CD4-positive, alpha-beta memory T cell (primary cell): ENCODE measurements at regions not wholly inside any gene's neighbourhood (a gene's known extent, or its start where the extent isn't known, plus 50 kb on each side); places are given as distances from the start of the nearest gene placed in this dataset.

Source experiments
- CTCF ChIA-PET: fragments of 350-600 bp; sonication (Branson Sonifier 250); formaldehyde crosslinking; loops from one replicate; lab custom pipeline; 2021; ENCODE audit warnings: inconsistent platforms; ENCODE audit not compliant: partially characterized antibody; lab: Charles Lee
- POLR2A ChIA-PET: fragments of 350-600 bp; sonication (Branson Sonifier 250); formaldehyde crosslinking; loops from one replicate; lab custom pipeline; 2021; ENCODE audit not compliant: partially characterized antibody; lab: Charles Lee
- DNase-seq, 5 donors: peaks; one replicate each; pipeline versions ENCODE4 v3.0.0 to v3.0.0-alpha.2; 2020 to 2022; ENCODE audit warnings: mixed read lengths in 1 of 5
- H3K27ac ChIP-seq: one replicate; pipeline ENCODE4 v1.7.0; 2013; ENCODE audit warnings: low read depth, low read length
- H3K27me3 ChIP-seq: 2 replicates; pipeline ENCODE4 v1.7.0; 2013; ENCODE audit warnings: mild to moderate bottlenecking, low read length, moderate library complexity; ENCODE audit not compliant: insufficient read depth
- H3K36me3 ChIP-seq: 2 replicates; pipeline ENCODE4 v1.7.0; 2013; ENCODE audit warnings: mild to moderate bottlenecking, low read length, moderate library complexity; ENCODE audit not compliant: insufficient read depth
- H3K4me1 ChIP-seq: 2 replicates; pipeline ENCODE4 v1.7.0; 2013; ENCODE audit warnings: mild to moderate bottlenecking, low read length, moderate library complexity; ENCODE audit not compliant: insufficient read depth
- H3K4me3 ChIP-seq, 2 donors: one replicate each; pipeline ENCODE4 v1.7.0; 2013; ENCODE audit warnings: low read length in 2 of 2, mild to moderate bottlenecking in 1 of 2
- H3K9me3 ChIP-seq, 2 donors: one replicate each; pipeline ENCODE4 v1.7.0; 2013; ENCODE audit warnings: low read length in 2 of 2, control low read depth in 1 of 2; ENCODE audit not compliant: control insufficient read depth in 1 of 2
- H3K27ac Mint-ChIP-seq, 7 donors: one replicate each; pipeline ENCODE4 v1.8.0; 2020 to 2021; ENCODE audit warnings: mixed read lengths in 7 of 7, mild to moderate bottlenecking in 6 of 7, inconsistent platforms in 3 of 7, moderate library complexity in 3 of 7
- H3K27me3 Mint-ChIP-seq, 2 donors: one replicate each; pipeline ENCODE4 v1.8.0; 2020 to 2021; ENCODE audit warnings: mixed read lengths in 2 of 2
- H3K36me3 Mint-ChIP-seq, 2 donors: one replicate each; pipeline ENCODE4 v1.8.0; 2020 to 2021; ENCODE audit warnings: mixed read lengths in 2 of 2, inconsistent platforms in 1 of 2, mild to moderate bottlenecking in 1 of 2
- H3K4me1 Mint-ChIP-seq, 4 donors: one replicate each; pipeline ENCODE4 v1.8.0; 2020 to 2021; ENCODE audit warnings: mixed read lengths in 4 of 4, mild to moderate bottlenecking in 1 of 4
- H3K4me3 Mint-ChIP-seq, 8 donors: one replicate each; pipeline ENCODE4 v1.8.0; 2020 to 2021; ENCODE audit warnings: mixed read lengths in 8 of 8, mild to moderate bottlenecking in 7 of 8, moderate library complexity in 6 of 8, inconsistent platforms in 3 of 8
- H3K9me3 Mint-ChIP-seq, 8 donors: one replicate each; pipeline ENCODE4 v1.8.0; 2020 to 2021; ENCODE audit warnings: mixed read lengths in 8 of 8, mild to moderate bottlenecking in 5 of 8, inconsistent platforms in 3 of 8, moderate library complexity in 1 of 8
- intact Hi-C: fragments of 100-400 bp; cut with micrococcal nuclease; formaldehyde crosslinking; loops from one replicate; pipeline ENCODE4 v1.15.1; 2023

DNA sequence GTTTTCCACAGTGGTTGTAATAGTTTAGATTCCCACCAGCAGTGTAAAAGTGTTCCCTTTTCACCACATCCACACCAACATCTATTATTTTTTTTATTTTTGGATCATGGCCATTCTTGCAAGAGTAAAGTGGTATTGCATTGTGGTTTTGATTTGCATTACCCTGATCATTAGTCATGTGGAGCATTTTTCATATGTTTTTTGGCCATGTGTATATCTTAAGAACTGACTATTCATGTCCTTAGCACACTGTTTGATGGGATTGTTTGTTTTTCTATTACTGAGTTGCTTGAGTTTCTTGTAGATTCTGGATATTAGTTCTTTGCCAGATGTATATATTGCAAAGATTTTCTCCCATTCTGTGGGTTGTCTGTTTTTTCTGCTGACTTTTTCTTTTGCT, 820.1 kb downstream of the TENT5A start:
- Mint-ChIP-seq H3K4me3 (no peak overlapping the region), H3K27me3 (no peaks in the 10 kb centered on the region), H3K4me1 (no peaks in the 10 kb centered on the region), H3K36me3 (no peaks in the 10 kb centered on the region), H3K9me3 (peaks cover 0 to 20% (median 11%) of the 10 kb centered on the region in 8 donors), H3K27ac (no peak overlapping the region)
- CTCF ChIA-PET, result no interaction called here
- no peak overlapping the region for H3K4me3 ChIP-seq
- no peak overlapping the region for H3K27ac ChIP-seq
- POLR2A ChIA-PET, result no interaction called here
- no peaks in the 10 kb centered on the region for H3K36me3 ChIP-seq
- no peak for DNase-seq
- H3K27me3 ChIP-seq, result no peaks in the 10 kb centered on the region
- intact Hi-C loops, result no loop called here
- H3K9me3 ChIP-seq, result no peaks in the 10 kb centered on the region
- no peaks in the 10 kb centered on the region for H3K4me1 ChIP-seq

DNA sequence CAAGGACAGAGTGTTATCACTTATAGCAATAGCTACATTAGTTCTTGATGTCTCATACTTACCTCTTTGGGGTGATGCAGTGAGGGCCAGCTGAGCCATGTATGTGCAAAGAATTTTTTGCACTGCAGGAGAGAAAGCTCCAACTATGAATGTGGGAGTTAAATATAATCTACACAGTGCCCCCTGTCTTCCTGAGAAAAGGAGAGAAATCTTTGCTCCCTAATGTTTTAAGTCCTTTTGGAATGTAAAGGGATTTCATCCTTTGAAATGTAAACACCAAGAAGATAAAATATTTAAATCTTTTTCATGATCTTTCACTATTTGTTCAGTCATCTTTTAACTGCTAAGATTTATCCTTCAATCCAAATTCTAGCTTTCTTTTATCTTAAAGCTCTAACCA, 822.1 kb downstream of the TENT5A start:
- Mint-ChIP-seq H3K9me3 (peaks cover 0 to 13% (median 6%) of the 10 kb centered on the region in 8 donors), H3K4me1 (no peaks in the 10 kb centered on the region), H3K27ac (no peak overlapping the region), H3K4me3 (no peak overlapping the region), H3K27me3 (no peaks in the 10 kb centered on the region), H3K36me3 (no peaks in the 10 kb centered on the region)
- H3K4me3 ChIP-seq, result no peak overlapping the region
- H3K4me1 ChIP-seq, result no peaks in the 10 kb centered on the region
- no peaks in the 10 kb centered on the region for H3K9me3 ChIP-seq
- H3K36me3 ChIP-seq, result no peaks in the 10 kb centered on the region
- no peak for DNase-seq
- no peaks in the 10 kb centered on the region for H3K27me3 ChIP-seq
- ChIA-PET POLR2A (no interaction called here), CTCF (no interaction called here)
- H3K27ac ChIP-seq, result no peak overlapping the region
- intact Hi-C loops, result no loop called here

- Histone ChIP-seq H3K27me3 (no peaks in the 10 kb centered on the region), H3K9me3 (no peaks in the 10 kb centered on the region), H3K4me3 (no peak overlapping the region), H3K4me1 (no peaks in the 10 kb centered on the region), H3K36me3 (no peaks in the 10 kb centered on the region), H3K27ac (no peak overlapping the region)
- ChIA-PET CTCF (no interaction called here), POLR2A (no interaction called here)
- no peak for DNase-seq
- Mint-ChIP-seq H3K27ac (no peak overlapping the region), H3K4me3 (no peak overlapping the region), H3K9me3 (peaks cover 0 to 8% (median 0%) of the 10 kb centered on the region in 8 donors), H3K4me1 (no peaks in the 10 kb centered on the region), H3K27me3 (no peaks in the 10 kb centered on the region), H3K36me3 (no peaks in the 10 kb centered on the region)
- intact Hi-C loops, result no loop called here
Measured at GRCh38 chr6:80923816-80924215, 817.3 kb downstream of the BCKDHB start.

GRCh38 chr6:80922916-80923455, 816.5 kb downstream of the BCKDHB start:
- no peak for DNase-seq
- Histone ChIP-seq H3K27me3 (no peaks in the 10 kb centered on the region), H3K36me3 (no peaks in the 10 kb centered on the region), H3K4me3 (no peak overlapping the region), H3K27ac (no peak overlapping the region), H3K4me1 (no peaks in the 10 kb centered on the region), H3K9me3 (no peaks in the 10 kb centered on the region)
- Mint-ChIP-seq H3K9me3 (peaks cover 0 to 8% (median 0%) of the 10 kb centered on the region in 8 donors), H3K4me1 (no peaks in the 10 kb centered on the region), H3K27me3 (no peaks in the 10 kb centered on the region), H3K27ac (no peak overlapping the region), H3K4me3 (no peak overlapping the region), H3K36me3 (no peaks in the 10 kb centered on the region)
- CTCF ChIA-PET, result no interaction called here
- intact Hi-C loops, result no loop called here
- POLR2A ChIA-PET, result no interaction called here

- no peak overlapping the region for H3K27ac ChIP-seq
- Mint-ChIP-seq H3K4me1 (no peaks in the 10 kb centered on the region), H3K27me3 (no peaks in the 10 kb centered on the region), H3K36me3 (no peaks in the 10 kb centered on the region), H3K9me3 (peaks cover 0 to 4% (median 0%) of the 10 kb centered on the region in 8 donors), H3K27ac (no peak overlapping the region), H3K4me3 (no peak overlapping the region)
- no peaks in the 10 kb centered on the region for H3K4me1 ChIP-seq
- no peaks in the 10 kb centered on the region for H3K27me3 ChIP-seq
- H3K9me3 ChIP-seq, result no peaks in the 10 kb centered on the region
- ChIA-PET CTCF (no interaction called here), POLR2A (no interaction called here)
- intact Hi-C loops, result no loop called here
- no peak overlapping the region for H3K4me3 ChIP-seq
- no peak for DNase-seq
- H3K36me3 ChIP-seq, result no peaks in the 10 kb centered on the region
Measured at GRCh38 chr6:80921861-80922460, 815.5 kb downstream of the BCKDHB start.

GRCh38 chr6:80907831-80908230, 801.4 kb downstream of the BCKDHB start:
- no peak overlapping the region for H3K4me3 ChIP-seq
- H3K27me3 Mint-ChIP-seq, result no peaks in the 10 kb centered on the region
- no peaks in the 10 kb centered on the region for H3K4me1 Mint-ChIP-seq
- H3K27ac Mint-ChIP-seq, result no peak overlapping the region
- H3K4me3 Mint-ChIP-seq, result no peak overlapping the region
- H3K36me3 ChIP-seq, result no peaks in the 10 kb centered on the region
- H3K36me3 Mint-ChIP-seq, result no peaks in the 10 kb centered on the region
- no peak for DNase-seq
- H3K27ac ChIP-seq, result no peak overlapping the region
- POLR2A ChIA-PET, result no interaction called here
- peaks cover 0 to 5% (median 2%) of the 10 kb centered on the region in 8 donors for H3K9me3 Mint-ChIP-seq
- CTCF ChIA-PET, result no interaction called here
- intact Hi-C loops, result no loop called here
- no peaks in the 10 kb centered on the region for H3K4me1 ChIP-seq
- no peaks in the 10 kb centered on the region for H3K27me3 ChIP-seq
- H3K9me3 ChIP-seq, result no peaks in the 10 kb centered on the region

DNA sequence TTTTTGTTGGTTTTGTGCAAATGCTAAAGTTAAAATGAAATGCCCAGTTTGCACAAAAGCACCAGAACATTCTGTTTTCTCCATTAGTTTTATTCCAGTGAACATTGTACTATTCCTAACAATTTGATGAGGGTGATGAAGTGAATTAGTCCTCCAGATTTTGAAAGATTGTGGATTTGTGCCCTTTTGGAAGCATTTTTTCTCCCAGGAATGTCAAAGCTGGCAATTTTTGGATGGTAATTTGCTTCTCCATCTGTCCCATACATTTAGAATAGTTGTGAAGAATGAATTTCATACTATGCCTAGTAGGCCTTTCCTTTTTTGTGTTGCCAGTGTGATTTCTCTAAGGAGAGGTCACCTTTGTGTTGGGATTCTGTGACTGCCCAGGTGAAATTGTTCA, 797.2 kb downstream of the BCKDHB start:
- Mint-ChIP-seq H3K27me3 (no peaks in the 10 kb centered on the region), H3K4me1 (no peaks in the 10 kb centered on the region), H3K4me3 (no peak overlapping the region), H3K27ac (no peak overlapping the region), H3K36me3 (no peaks in the 10 kb centered on the region), H3K9me3 (peaks cover 0 to 13% (median 6%) of the 10 kb centered on the region in 8 donors)
- Histone ChIP-seq H3K27me3 (no peaks in the 10 kb centered on the region), H3K27ac (no peak overlapping the region), H3K4me1 (no peaks in the 10 kb centered on the region), H3K4me3 (no peak overlapping the region), H3K9me3 (no peaks in the 10 kb centered on the region), H3K36me3 (no peaks in the 10 kb centered on the region)
- ChIA-PET POLR2A (no interaction called here), CTCF (interaction anchor here (1.4 kb wide), 1 partner anchor 24 kb away, joined by 3 read pairs; no protein-coding TSS in a partner anchor)
- intact Hi-C loops, result no loop called here
- no peak for DNase-seq
